GM19438 (cell line): ENCODE measurements at regions not wholly inside any gene's neighbourhood (a gene's known extent, or its start where the extent isn't known, plus 50 kb on each side); places are given as distances from the start of the nearest gene placed in this dataset.

ENCODE experiments used
- ATAC-seq: cut with Tn5 transposase; IDR thresholded peaks from one replicate; pipeline ENCODE4 v1.9.1; 2021; ENCODE audit warnings: low read depth; ENCODE audit not compliant: unreplicated experiment

DNA sequence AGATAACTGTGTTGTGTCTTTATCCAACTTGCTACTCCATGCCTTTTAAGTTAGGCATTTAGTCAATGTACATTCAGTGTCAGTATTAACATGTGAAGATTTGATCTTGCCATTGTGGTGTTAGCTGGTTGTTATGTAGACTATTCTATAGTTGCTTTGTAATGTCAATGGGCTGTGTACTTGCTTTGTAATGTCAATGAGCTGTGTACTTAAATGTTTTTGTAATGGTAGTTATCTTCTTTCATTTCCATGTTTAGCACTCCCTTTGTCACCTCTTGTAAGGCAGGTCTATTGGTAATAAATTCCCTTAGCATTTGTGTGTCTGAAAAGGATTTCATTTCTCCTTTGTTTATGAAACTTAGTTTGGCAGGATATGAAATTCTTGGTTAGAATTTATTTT is 53.4 kb downstream of the MC4R start:
- ATAC-seq: no peak

DNA sequence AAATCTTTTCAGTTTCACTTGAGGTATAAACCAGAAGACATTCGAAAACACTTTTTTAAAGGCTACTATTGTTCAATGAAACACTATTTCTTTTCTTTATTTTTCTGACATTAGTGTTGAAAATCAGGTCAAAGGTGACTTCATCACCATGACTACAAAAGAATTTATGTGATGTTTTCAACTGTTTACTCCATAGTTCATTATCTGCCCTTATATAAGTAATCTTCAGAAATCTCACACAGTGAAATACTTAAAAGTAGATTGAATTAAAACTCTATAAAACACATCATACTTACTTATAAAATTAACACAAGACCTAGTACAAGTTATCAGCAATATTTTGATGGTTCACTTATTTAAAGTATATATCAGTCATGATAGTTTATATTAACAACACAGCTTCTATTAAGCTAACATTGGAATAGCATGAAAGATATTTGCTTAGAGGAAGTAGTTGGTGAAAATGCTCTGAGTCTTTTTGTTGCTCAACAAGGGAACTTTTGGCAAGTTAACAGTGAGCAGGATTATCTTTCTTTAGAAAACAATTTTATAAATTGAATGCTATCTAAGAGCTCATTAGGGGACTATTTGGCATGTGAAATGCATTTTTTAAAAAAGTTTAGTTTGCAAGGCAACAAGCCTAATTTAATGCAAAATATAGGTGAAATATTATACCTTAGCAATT is 60.8 kb downstream of the MC4R start:
- ATAC-seq: no peak

DNA sequence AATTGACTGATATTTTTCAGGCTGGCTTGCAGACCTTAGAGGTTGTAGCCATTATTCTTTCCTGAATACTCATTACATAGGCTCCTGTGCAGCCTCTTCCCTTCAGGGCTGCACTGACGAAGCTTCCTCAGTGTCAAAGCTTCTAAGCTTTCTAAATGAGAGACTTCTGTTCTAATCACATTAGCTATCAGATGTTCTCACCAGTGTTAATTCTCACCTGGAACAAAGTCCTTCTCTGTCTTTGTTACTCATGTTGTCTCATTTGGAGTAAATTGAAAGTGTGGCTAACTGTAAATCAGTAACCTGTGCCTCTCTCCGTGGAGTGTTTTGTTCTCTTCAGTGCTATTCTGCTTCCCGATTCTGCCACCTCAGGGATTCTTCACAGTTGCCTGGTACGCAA is 76.9 kb downstream of the MC4R start:
- ATAC-seq: no peak

DNA sequence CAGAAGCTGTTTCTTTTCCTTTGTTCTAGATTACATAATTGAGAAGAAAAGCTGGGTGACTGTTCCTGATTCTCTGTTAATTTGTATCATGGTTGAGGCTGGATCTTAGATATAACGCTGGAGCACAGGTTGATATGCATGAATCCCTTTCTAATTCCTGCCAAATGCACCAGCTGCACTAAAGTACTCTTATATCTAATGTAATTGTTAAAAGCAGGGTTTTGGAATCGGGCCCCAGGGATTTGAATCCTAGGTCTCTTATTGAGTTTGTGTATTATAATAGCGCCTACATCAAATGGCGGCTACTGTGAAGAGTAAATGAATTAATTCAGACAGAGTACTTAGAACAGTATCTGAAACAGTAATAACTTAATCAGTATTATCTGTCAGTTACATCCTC is 80.4 kb downstream of the MC4R start:
- no peak for ATAC-seq

DNA sequence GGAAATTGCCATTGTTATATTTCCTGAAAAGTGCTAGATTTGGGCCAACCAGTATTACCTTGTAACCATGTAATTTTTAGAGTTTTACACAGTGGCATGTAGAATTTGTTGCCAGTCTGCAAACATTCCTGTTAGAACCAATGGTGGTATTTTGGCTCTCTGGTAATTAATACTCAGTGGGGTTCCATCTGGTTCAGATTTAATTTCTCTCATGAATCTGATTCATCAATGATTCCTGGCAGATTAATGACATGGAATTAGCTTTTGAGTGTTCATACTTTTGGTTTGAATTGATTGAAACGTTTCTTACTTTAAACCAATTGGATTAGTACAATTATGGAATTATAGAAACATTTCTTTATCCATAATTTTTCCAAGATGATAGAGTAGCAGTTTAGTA is 93.2 kb downstream of the MC4R start:
- ATAC-seq: no peak

DNA sequence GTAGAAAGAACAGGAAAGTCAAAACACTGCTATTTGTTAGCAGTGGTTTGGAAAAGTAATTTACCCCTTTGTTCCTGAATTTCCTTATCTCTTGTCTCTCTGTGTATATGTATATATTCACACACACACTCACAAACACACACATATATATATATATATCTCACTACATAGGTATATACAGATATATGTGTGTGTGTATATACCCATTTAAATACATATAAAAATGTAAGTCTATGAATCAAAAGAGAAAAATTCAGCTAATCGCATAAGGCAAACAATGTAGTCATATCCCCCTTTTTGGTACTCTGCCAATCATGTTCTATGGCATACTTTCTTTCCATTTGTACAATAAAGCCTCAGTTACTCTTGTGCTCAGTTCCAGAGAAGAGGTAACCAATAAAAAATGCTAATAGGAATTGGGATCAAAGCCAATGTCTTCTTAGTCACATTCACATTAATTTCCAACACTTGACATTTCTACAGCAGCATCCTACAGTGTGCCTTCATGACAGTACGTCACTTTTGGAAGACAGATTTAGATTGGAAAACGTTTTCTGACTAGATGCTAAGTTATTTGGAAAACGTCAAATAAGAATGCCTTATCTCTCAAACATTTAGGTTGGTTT is 94.6 kb downstream of the MC4R start:
- no peak for ATAC-seq

DNA sequence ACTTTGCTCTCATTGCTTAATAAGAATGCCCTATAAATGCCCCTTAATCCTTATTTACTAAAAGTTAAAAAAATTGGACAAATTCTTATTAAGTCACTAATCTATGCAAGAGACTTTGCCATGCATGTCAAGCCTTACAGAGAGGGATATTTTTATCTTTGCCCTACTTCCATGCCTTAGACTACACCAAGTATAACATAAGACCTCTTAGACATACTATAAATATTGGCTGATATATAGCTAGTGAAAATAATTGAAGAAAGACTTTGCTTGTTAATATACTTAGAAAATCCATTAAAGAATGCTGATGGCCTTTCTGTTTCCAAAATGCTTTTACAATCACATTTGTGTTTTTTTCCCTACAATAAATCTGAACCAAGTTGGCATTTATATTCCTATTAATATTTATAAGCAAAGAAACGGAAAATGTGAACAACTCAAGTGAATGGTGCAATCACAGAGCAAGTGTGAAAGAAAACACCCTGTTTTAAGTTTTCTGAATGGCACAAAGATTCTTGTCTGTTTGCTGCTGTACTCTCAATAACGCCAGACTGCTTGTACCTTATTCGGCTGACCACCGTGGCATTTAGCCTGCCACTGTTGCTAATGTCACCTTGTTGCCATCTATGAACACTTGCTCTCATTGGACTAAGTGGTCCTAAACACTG is 105.0 kb downstream of the MC4R start:
- ATAC-seq: no peak

DNA sequence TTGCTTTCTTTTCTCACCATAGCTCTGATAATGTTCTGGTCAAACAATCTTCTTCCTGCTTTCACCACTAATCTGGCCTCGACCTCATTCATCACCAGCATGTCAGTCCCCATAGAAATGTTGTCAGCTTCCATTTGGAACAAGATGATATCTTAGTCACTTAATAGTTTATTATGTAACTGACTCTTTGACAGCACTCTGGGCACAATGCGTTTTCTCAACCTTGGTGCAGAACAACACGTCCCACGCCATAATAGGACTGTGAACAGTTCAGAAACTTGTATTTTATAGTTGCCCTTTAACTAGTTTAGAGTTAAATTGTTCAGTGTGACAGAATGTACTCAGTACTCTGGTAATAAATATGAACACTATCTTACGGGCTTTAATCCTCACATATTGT is 106.0 kb downstream of the MC4R start:
- ATAC-seq: no peak

DNA sequence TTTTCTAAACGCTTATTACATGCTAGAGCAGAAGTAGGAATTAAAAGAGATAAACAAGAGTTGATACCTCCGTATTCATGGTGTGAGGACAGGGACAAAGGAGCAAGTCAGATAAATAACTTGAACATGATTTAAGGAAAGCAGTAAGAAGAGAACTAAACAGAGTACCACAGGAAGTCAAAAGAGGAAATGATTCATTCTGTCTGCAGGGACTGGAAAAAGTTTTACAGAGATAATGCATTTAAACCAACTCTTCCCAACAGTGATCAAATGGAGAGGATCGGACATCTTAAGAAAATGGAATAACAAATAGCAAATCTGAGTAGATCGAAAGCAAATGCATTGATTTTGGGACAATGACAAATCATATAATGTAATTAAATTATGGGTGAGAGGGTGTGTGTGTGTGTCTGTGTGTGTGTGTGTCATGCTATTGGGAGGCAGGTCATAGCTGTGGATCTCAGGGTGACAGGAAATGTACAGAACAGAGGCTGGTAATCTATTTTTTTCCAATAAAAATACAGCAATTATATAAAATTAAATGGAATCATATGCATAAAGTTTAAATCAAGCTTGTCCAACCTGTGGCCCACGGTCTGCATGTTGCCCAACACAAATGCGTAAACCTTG is 113.4 kb downstream of the MC4R start:
- no peak for ATAC-seq

DNA sequence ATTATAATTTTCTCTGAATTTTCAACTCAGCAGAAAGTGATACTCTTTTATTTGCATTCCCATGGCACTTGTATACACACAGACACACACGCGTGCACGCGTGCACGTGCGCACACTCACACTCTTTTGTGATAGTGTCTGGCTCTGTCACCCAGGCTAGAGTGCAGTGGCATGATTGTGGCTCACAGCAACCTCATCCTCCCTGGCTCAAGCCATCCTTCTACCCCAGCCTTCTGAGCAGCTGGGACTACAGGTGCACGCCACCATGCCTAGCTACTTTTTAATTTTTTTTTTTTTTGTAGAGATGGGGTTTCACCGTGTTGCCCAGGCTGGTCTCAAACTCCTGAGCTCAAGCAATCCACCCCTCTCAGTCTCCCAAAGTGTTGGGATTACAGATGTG is 123.2 kb downstream of the MC4R start:
- ATAC-seq: no peak

DNA sequence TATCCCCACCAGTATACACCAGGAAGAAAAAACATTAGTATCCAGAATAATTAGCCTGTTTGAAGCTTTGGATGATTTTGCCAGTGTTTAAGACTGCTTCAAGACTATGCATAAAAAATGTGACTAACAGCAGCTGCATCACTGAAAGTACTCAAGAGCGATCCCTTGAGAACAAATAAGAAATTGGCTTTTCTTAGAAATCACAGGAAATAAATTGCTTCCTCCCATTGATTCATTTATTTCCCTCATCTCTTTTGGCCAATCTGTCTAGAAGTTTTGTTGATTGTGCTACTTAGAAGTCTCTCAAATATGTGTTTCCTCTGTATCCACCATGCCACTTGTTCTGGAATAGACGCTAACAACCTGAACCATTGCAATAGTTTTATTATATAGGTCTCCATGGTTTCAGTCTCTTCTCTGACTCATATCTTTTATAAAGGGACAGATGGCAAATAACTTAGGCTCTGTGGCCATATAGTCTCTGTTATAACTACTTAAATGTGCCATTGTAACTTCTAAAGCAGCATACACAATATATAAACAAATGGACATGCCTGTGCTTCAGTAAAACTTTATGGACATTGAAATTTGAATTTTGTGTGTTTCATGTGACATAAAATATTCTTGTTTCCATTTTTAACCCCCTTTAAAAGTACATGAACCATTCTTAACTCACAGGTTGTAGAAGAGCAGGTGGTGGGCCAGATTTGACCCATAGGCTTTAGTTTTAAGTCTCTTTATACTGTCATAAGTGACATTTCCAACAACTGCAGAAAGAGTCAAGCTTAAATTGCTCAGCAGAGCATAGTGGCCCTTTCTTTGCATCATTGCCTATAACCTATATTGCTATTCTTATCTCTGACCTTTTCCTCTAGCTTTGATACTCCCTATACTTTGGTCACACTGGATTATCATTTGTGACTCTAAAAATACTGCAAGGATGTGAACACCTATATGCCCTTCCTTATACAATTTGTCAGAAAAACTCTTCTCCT is 123.9 kb downstream of the MC4R start:
- no peak for ATAC-seq

DNA sequence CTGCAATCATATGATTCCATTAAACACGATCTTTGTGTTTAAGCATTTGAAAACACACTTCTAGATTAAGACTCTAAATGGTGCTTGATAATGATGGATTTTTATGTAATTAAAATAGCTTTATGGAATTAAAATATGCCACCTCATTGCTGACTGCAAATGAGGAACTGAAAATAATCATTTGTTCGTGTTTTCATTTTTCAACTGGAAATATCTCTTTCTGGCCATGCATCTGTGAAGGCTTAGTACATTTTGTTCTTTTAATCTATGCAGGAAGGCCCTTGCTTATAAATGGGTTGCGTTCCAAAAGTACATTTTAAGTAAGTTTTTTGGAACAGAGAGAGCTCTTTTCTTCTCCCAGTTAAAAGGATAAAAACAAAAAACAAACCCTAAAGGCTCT is 125.5 kb downstream of the MC4R start:
- peak; percentile 75 for ATAC-seq

DNA sequence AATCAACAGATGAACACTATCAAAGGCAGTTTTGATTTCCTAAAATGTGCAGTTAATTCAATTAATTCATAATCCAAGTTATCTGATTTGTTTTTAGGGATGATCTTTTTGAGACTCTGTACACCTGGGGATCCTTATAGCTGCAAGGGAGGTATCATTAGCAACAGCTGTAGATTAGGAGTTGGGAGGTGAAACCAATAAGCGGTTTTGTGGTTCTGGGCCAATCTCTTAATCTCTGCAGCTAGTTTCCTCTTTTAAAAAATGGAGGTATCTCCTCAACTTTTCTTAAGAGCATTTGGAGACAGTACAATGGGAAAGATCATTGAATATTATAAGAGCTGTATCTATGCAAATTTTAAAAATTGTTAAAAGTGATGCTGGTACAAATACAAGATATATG is 126.0 kb downstream of the MC4R start:
- ATAC-seq: peak; percentile 87

DNA sequence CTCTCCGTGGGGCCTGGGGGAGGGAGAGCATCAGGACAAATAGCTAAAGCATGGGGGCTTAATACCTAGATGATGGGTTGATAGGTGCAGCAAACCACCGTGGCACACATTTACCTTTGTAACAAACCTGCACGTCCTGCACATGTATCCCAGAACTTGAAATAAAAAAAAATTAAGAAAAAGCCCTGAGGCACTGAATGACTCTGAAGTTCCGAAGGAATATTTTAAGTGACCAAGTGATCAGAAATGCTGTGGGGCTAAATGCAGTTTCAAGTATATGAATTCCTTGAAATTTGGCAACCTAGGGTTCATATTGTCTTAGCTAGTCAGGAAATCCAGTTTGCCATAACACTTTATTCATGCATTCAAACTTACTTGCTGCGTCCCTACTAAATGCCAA is 127.5 kb downstream of the MC4R start:
- ATAC-seq: no peak

DNA sequence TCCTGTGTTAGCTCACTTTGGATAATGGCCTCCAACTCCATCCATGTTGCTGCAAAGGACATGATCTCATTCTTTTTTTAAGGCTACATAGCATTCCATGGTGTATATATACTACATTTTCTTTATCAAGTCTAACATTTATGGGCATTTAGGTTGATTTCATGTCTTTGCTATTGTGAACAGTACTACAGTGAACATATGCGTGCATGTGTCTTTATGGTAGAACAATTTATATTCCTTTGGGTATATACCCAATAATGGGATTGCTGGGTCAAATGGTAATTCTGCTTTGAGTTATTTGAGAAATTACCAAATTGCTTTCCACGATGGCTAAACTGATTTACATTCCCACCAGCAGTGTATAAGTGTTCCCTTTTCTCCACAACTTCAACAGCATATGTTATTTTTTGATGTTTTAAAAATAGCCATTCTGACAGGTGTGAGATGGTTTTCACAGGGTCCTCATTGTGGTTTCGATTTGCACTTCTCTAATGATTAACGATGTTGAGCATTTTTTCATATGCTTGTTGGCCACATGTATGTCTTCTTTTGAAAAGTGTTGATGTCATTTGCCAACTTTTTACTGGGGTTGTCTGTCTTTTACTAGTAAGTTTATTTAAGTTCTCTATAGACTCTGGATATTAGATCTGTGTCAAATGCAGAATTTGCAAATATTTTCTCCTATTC is 133.4 kb downstream of the MC4R start:
- ATAC-seq: peak; percentile 99

DNA sequence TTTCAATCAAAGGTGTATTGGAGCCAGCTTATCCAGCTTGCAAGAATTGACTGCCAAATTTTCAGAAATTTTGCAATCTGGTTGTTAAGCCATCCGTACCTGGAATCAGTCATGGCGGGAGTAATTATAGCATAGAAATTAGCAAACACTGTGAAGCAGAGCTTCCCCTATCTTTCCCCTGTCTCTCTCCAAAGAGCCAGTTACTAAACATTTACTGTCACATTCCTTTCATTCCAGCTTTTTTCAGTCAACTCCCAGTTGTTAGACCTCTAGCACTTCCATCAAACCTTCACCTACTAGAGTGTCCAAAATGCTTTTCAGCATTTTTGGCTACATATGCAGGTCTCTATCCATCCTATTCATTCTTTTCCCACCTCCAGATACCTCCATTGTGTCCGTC is 137.4 kb downstream of the MC4R start:
- ATAC-seq: no peak

DNA sequence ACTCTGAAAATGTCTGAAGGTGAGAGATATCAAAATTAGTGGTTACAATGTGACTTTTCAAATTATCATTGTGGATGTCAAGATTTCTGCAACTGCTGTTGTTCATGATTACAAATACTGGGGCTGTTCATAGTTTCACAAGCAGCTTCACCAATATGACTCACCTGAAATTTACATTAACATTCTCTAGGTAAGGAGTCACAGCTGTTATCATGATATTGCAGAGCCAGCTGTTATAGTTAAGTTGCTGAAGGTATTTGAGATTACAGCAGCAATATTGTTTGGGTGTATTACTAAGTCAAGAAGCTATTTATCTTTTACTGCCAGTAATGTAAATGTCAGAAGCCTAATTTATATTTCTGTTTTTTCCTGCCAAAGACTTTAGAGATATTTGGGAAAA is 140.0 kb downstream of the MC4R start:
- ATAC-seq: no peak

DNA sequence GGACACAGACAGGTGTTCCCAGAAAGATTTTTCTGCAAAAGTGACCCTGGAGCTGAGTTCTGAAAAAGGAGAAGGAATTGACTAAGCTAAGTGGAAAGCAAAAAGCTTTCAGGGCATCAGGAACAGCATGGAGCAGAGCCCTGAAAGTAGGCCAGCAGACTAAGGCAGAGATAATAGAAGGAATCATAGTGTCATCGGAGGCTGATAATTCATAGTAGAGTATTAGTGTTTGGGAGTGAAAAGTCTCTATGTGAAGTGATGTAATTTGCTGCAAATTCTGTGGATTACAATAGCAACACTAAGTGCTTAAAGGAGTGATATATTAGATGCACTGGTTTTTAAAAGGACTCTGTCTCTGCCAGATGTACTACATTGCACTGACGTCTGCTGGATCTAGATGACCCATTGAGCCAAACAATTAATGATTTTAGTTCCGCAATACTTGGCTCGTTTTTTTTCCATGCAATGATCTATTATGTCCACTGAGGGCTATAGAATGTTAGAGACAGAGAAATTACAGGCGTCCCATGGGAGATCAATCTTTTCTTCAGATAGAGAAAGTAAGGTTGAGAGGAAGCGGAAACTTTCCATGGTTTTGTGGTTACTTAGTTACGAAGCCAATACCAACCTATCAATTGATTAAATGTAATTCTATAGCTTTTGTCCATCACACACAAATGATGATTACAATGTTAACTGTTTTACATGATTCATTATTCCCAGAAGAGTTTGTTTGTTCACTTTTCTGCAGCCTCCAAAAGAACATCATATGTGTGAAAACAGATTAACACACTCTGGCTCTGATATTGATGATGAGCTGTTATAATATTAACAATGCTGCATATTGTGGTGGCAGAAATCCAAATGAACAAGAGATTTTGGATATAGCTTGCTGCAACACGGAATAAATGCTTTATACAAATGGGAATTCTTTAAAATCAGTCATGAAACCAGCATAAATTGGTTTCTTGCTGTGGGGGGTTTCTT is 143.7 kb downstream of the MC4R start:
- ATAC-seq: no peak

DNA sequence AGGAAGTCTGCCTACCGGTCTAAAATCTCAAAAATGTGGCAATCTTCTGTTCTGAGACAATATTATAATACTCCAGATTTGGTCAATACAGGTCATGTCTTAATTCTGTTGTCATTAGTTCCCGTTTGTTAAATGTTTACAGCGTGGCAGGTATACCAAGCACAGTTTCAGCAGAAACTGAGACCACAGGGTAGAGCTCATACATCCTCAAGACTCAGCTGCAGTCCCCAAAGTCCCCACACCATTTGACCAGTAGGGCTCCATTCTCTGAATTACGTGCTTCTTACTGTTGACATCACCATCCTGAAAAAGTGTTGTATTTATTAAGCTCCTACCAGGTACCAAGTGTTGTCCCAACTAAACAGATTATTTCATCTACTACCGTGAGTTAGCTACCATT is 157.1 kb downstream of the MC4R start:
- no peak for ATAC-seq
